ENCODE measurements at regions not wholly inside any gene's neighbourhood (a gene's known extent, or its start where the extent isn't known, plus 50 kb on each side); places are given as distances from the start of the nearest gene placed in this dataset.

GRCh38 chr11:11078344-11079086 is 220.7 kb upstream of the ZBED5 start:
- TF ChIP-seq MAX (IDR thresholded peaks at IDR 0.05) (no peak), RAD21 (IDR thresholded peaks at IDR 0.05; ENCODE audit: low read depth) (peak; percentile 36; the same call in 1 of the 2 replicates)

- no peak for TF ChIP-seq TAF1 (IDR thresholded peaks at IDR 0.05; ENCODE audit: low read depth)
- TF ChIP-seq EP300 (IDR thresholded peaks at IDR 0.05; ENCODE audit: borderline replicate concordance), result no peak
These were observed 220.0 kb upstream of the ZBED5 start for GRCh38 chr11:11077898-11078297.

- no peak for TF ChIP-seq NFIC (IDR thresholded peaks at IDR 0.05)
- TF ChIP-seq REST (IDR thresholded peaks at IDR 0.05; ENCODE audit: low read depth), result no peak
- TF ChIP-seq EP300 (IDR thresholded peaks at IDR 0.05; ENCODE audit: borderline replicate concordance), result no peak
- TF ChIP-seq RAD21 (IDR thresholded peaks at IDR 0.05; ENCODE audit: low read depth), result no peak
- TF ChIP-seq TEAD4 (IDR thresholded peaks at IDR 0.05), result no peak
- no peak for TF ChIP-seq CREB1 (IDR thresholded peaks at IDR 0.05; ENCODE audit: low read depth)
- TF ChIP-seq ZBTB7A (IDR thresholded peaks at IDR 0.05; ENCODE audit: low read depth), result no peak
- TF ChIP-seq FOXM1 (IDR thresholded peaks at IDR 0.05; ENCODE audit: borderline replicate concordance, low read depth), result no peak
- TF ChIP-seq MAX (IDR thresholded peaks at IDR 0.05), result no peak
- no peak for TF ChIP-seq EGR1 (IDR thresholded peaks at IDR 0.05)
- no peak for TF ChIP-seq USF1 (IDR thresholded peaks at IDR 0.05)
- TF ChIP-seq CEBPB (IDR thresholded peaks at IDR 0.05), result no peak
- no peak for TF ChIP-seq TCF12 (IDR thresholded peaks at IDR 0.05; ENCODE audit: low read depth)
- TF ChIP-seq TAF1 (IDR thresholded peaks at IDR 0.05; ENCODE audit: low read depth), result no peak
- TF ChIP-seq YY1 (IDR thresholded peaks at IDR 0.05; ENCODE audit: low read depth), result no peak
These were observed 219.0 kb upstream of the ZBED5 start for GRCh38 chr11:11076879-11077278.

GRCh38 chr11:11076276-11076675 is 218.4 kb upstream of the ZBED5 start:
- TF ChIP-seq TCF12 (IDR thresholded peaks at IDR 0.05; ENCODE audit: low read depth) (no peak), YY1 (IDR thresholded peaks at IDR 0.05; ENCODE audit: low read depth) (no peak), TEAD4 (IDR thresholded peaks at IDR 0.05) (no peak), RAD21 (IDR thresholded peaks at IDR 0.05; ENCODE audit: low read depth) (no peak), CEBPB (IDR thresholded peaks at IDR 0.05) (no peak), TAF1 (IDR thresholded peaks at IDR 0.05; ENCODE audit: low read depth) (no peak), REST (IDR thresholded peaks at IDR 0.05; ENCODE audit: low read depth) (no peak), USF1 (IDR thresholded peaks at IDR 0.05) (no peak), FOXM1 (IDR thresholded peaks at IDR 0.05; ENCODE audit: borderline replicate concordance, low read depth) (no peak), NFIC (IDR thresholded peaks at IDR 0.05) (no peak), EP300 (IDR thresholded peaks at IDR 0.05; ENCODE audit: borderline replicate concordance) (no peak), EGR1 (IDR thresholded peaks at IDR 0.05) (no peak), ZBTB7A (IDR thresholded peaks at IDR 0.05; ENCODE audit: low read depth) (no peak), CREB1 (IDR thresholded peaks at IDR 0.05; ENCODE audit: low read depth) (no peak), MAX (IDR thresholded peaks at IDR 0.05) (no peak)

GRCh38 chr11:11075515-11076171 is 217.8 kb upstream of the ZBED5 start:
- TF ChIP-seq RAD21 (IDR thresholded peaks at IDR 0.05; ENCODE audit: low read depth) (no peak), NFIC (IDR thresholded peaks at IDR 0.05) (no peak), ZBTB7A (IDR thresholded peaks at IDR 0.05; ENCODE audit: low read depth) (no peak), TEAD4 (IDR thresholded peaks at IDR 0.05) (no peak), FOXM1 (IDR thresholded peaks at IDR 0.05; ENCODE audit: borderline replicate concordance, low read depth) (no peak), MAX (IDR thresholded peaks at IDR 0.05) (no peak)

Data from Ishikawa (cell line).